Neural progenitor cell (in vitro differentiated cells): ENCODE measurements at regions not wholly inside any gene's neighbourhood (a gene's known extent, or its start where the extent isn't known, plus 50 kb on each side); places are given as distances from the start of the nearest gene placed in this dataset.

Experiments used
- EZH2 ChIP-seq: fragments of 200-600 bp; sonication (generic); IDR thresholded peaks from 2 replicates; pipeline ENCODE4 v1.6.1; 2017; ENCODE audit warnings: antibody characterized with exemption, mild to moderate bottlenecking, moderate library complexity
- TF ChIP-seq, protein P1 (sequence below): fragments of 200-600 bp; sonication (generic); IDR thresholded peaks from 2 replicates; pipeline ENCODE4 v1.5.1; 2017; ENCODE audit warnings: antibody characterized with exemption, mild to moderate bottlenecking

DNA sequence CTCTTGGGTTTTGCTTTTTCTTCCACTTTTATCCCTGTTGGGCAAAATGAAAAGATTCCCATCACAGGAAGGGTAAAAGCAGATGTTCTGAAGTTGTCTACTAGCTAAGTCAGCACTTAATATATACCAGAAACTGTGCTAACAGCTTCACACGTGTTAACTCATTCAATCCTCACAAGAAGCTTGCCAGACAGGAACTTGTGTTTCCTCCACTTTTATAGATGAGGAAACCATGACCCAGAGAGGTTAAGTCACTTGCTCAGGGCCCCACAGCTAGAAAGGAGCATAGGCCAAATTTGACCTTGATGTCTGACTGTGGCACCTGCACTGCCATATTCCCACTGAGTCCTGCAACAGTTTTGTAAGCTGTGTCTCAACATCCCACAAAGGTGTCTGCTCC is 76.8 kb upstream of the EPC2 start:
- no peak for TF ChIP-seq EZH2
- TF ChIP-seq, protein P1, sequence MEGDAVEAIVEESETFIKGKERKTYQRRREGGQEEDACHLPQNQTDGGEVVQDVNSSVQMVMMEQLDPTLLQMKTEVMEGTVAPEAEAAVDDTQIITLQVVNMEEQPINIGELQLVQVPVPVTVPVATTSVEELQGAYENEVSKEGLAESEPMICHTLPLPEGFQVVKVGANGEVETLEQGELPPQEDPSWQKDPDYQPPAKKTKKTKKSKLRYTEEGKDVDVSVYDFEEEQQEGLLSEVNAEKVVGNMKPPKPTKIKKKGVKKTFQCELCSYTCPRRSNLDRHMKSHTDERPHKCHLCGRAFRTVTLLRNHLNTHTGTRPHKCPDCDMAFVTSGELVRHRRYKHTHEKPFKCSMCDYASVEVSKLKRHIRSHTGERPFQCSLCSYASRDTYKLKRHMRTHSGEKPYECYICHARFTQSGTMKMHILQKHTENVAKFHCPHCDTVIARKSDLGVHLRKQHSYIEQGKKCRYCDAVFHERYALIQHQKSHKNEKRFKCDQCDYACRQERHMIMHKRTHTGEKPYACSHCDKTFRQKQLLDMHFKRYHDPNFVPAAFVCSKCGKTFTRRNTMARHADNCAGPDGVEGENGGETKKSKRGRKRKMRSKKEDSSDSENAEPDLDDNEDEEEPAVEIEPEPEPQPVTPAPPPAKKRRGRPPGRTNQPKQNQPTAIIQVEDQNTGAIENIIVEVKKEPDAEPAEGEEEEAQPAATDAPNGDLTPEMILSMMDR, result no peak
